Left lung (tissue), 4 donors: ENCODE measurements at regions not wholly inside any gene's neighbourhood (a gene's known extent, or its start where the extent isn't known, plus 50 kb on each side); places are given as distances from the start of the nearest gene placed in this dataset.

Experiments used
- ATAC-seq: fragments of 200-7000 bp; cut with Tn5 transposase; one replicate; pipeline ENCODE4 v1.9.1; 2020; ENCODE audit warnings: moderate library complexity
- DNase-seq, 4 donors: peaks; one replicate each; pipeline ENCODE4 v3.0.0-alpha.2; 2013 to 2020
- H3K27ac ChIP-seq, 2 donors: fragments of 200-600 bp; sonication (generic) in 1 of 2; one replicate each; pipeline versions ENCODE4 v1.5.0 to v1.8.0; 2020 to 2021
- H3K27me3 ChIP-seq, 2 donors: fragments of 200-600 bp; sonication (generic) in 1 of 2; one replicate each; pipeline versions ENCODE4 v1.5.0 to v1.8.0; 2020 to 2021
- H3K36me3 ChIP-seq, 2 donors: fragments of 200-600 bp; sonication (generic) in 1 of 2; one replicate each; pipeline versions ENCODE4 v1.5.0 to v1.8.0; 2020 to 2021
- H3K4me1 ChIP-seq, 2 donors: fragments of 200-600 bp; one replicate each; pipeline ENCODE4 v1.8.0; 2021
- H3K4me3 ChIP-seq, 2 donors: fragments of 200-600 bp; sonication (generic) in 1 of 2; one replicate each; pipeline versions ENCODE4 v1.5.0 to v1.8.0; 2020 to 2021; ENCODE audit warnings: mild to moderate bottlenecking in 1 of 2
- H3K9me3 ChIP-seq, 2 donors: fragments of 200-600 bp; sonication (generic) in 1 of 2; one replicate each; pipeline versions ENCODE4 v1.5.0 to v1.8.0; 2020 to 2021
- CTCF ChIP-seq, 2 donors: fragments of 200-600 bp; sonication (generic) in 1 of 2; IDR thresholded peaks; one replicate each; pipeline versions ENCODE4 v1.5.0 to v1.8.0; 2021; ENCODE audit warnings: antibody characterized with exemption in 2 of 2
- intact Hi-C, 2 donors: fragments of 100-400 bp; cut with DNase I; formaldehyde crosslinking; loops; one replicate each; pipeline versions ENCODE4 v1.11.2 to v1.14.2; 2022
- donor health status: DM: no; HTN: yes; CAD: no.
- donor health status: DM: no; HTN: no; CAD: no.

GRCh38 chr2:143903172-143903856 lies 616.6 kb downstream of the ZEB2 start:
- no peaks in the 10 kb centered on the region for H3K27me3 ChIP-seq
- no peaks in the 10 kb centered on the region for H3K9me3 ChIP-seq
- intact Hi-C loops = no loop called here
- DNase-seq = no peak
- no peak overlapping the region for H3K4me3 ChIP-seq
- no peak for TF ChIP-seq CTCF (IDR thresholded peaks at IDR 0.05)
- H3K36me3 ChIP-seq = no peaks in the 10 kb centered on the region
- H3K4me1 ChIP-seq = no peaks in the 10 kb centered on the region
- no peak for ATAC-seq
- no peak overlapping the region for H3K27ac ChIP-seq

GRCh38 chr2:143901185-143901842 lies 618.6 kb downstream of the ZEB2 start:
- no peaks in the 10 kb centered on the region for H3K36me3 ChIP-seq
- H3K27me3 ChIP-seq = no peaks in the 10 kb centered on the region
- H3K27ac ChIP-seq = no peak overlapping the region
- TF ChIP-seq CTCF (IDR thresholded peaks at IDR 0.05) = no peak
- ATAC-seq = peak; percentile 42
- no peak overlapping the region for H3K4me3 ChIP-seq
- intact Hi-C loops = no loop called here
- no peak for DNase-seq
- no peaks in the 10 kb centered on the region for H3K4me1 ChIP-seq
- no peaks in the 10 kb centered on the region for H3K9me3 ChIP-seq

GRCh38 chr2:143899987-143900386 lies 619.9 kb downstream of the ZEB2 start:
- H3K36me3 ChIP-seq = no peaks in the 10 kb centered on the region
- no peak for DNase-seq
- no peaks in the 10 kb centered on the region for H3K9me3 ChIP-seq
- intact Hi-C loops = no loop called here
- H3K4me1 ChIP-seq = no peaks in the 10 kb centered on the region
- no peak overlapping the region for H3K4me3 ChIP-seq
- no peak overlapping the region for H3K27ac ChIP-seq
- no peak for TF ChIP-seq CTCF (IDR thresholded peaks at IDR 0.05)
- H3K27me3 ChIP-seq = no peaks in the 10 kb centered on the region
- no peak for ATAC-seq

GRCh38 chr2:143893371-143893770 lies 626.5 kb downstream of the ZEB2 start:
- ATAC-seq (no peak), DNase-seq (peak in 1 of 4 donors; percentile 10)
- Histone ChIP-seq H3K9me3 (no peaks in the 10 kb centered on the region), H3K36me3 (no peaks in the 10 kb centered on the region), H3K4me3 (no peak overlapping the region), H3K4me1 (no peaks in the 10 kb centered on the region), H3K27ac (no peak overlapping the region), H3K27me3 (no peaks in the 10 kb centered on the region)
- intact Hi-C loops = no loop called here
- no peak for TF ChIP-seq CTCF (IDR thresholded peaks at IDR 0.05)

GRCh38 chr2:143891879-143892308 lies 628.0 kb downstream of the ZEB2 start:
- DNase-seq (no peak), ATAC-seq (no peak)
- no peak overlapping the region for H3K4me3 ChIP-seq
- H3K27ac ChIP-seq = no peak overlapping the region
- no peaks in the 10 kb centered on the region for H3K27me3 ChIP-seq
- intact Hi-C loops = no loop called here
- no peak for TF ChIP-seq CTCF (IDR thresholded peaks at IDR 0.05)
- no peaks in the 10 kb centered on the region for H3K36me3 ChIP-seq
- no peaks in the 10 kb centered on the region for H3K9me3 ChIP-seq
- H3K4me1 ChIP-seq = no peaks in the 10 kb centered on the region
